ENCODE measurements at regions not wholly inside any gene's neighbourhood (a gene's known extent, or its start where the extent isn't known, plus 50 kb on each side); places are given as distances from the start of the nearest gene placed in this dataset.

- in situ Hi-C loops (cut with MboI; ENCODE audit: low sequenced_read_pairs in 4 of 4) (no loop called here), intact Hi-C loops (cut with DNase I; ENCODE audit: low total_unique reads) (no loop called here)
- Histone ChIP-seq H3K9me3 (no peaks in the 10 kb centered on the region), H3K36me3 (no peaks in the 10 kb centered on the region), H3K4me3 (no peak overlapping the region), H3K4me1 (no peaks in the 10 kb centered on the region), H3K27me3 (no peaks in the 10 kb centered on the region), H3K27ac (no peak overlapping the region)
- no peak for TF ChIP-seq POLR2A (IDR thresholded peaks at IDR 0.05)
- TF ChIP-seq, protein P1, sequence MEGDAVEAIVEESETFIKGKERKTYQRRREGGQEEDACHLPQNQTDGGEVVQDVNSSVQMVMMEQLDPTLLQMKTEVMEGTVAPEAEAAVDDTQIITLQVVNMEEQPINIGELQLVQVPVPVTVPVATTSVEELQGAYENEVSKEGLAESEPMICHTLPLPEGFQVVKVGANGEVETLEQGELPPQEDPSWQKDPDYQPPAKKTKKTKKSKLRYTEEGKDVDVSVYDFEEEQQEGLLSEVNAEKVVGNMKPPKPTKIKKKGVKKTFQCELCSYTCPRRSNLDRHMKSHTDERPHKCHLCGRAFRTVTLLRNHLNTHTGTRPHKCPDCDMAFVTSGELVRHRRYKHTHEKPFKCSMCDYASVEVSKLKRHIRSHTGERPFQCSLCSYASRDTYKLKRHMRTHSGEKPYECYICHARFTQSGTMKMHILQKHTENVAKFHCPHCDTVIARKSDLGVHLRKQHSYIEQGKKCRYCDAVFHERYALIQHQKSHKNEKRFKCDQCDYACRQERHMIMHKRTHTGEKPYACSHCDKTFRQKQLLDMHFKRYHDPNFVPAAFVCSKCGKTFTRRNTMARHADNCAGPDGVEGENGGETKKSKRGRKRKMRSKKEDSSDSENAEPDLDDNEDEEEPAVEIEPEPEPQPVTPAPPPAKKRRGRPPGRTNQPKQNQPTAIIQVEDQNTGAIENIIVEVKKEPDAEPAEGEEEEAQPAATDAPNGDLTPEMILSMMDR (IDR thresholded peaks at IDR 0.05 in 4 of 5, conservative IDR thresholded peaks at IDR 0.05 in 1 of 5), result no peak
- ATAC-seq (no peak), DNase-seq (no peak)
These were observed 756.5 kb upstream of the RBFOX1 start for GRCh38 chr16:6576113-6576512.

- DNase-seq (no peak), ATAC-seq (no peak)
- TF ChIP-seq, protein P1 (IDR thresholded peaks at IDR 0.05 in 4 of 5, conservative IDR thresholded peaks at IDR 0.05 in 1 of 5), result no peak
- TF ChIP-seq POLR2A (IDR thresholded peaks at IDR 0.05), result no peak
- Histone ChIP-seq H3K27me3 (no peaks in the 10 kb centered on the region), H3K4me3 (no peak overlapping the region), H3K4me1 (no peaks in the 10 kb centered on the region), H3K36me3 (no peaks in the 10 kb centered on the region), H3K9me3 (no peaks in the 10 kb centered on the region), H3K27ac (no peak overlapping the region)
- in situ Hi-C loops (cut with MboI; ENCODE audit: low sequenced_read_pairs in 4 of 4), result no loop called here
- intact Hi-C loops (cut with DNase I; ENCODE audit: low total_unique reads), result no loop called here
These were observed 758.5 kb upstream of the RBFOX1 start for GRCh38 chr16:6574146-6574545.

- DNase-seq, result no peak
- Histone ChIP-seq H3K9me3 (no peaks in the 10 kb centered on the region), H3K27ac (no peak overlapping the region), H3K36me3 (no peaks in the 10 kb centered on the region), H3K27me3 (no peaks in the 10 kb centered on the region), H3K4me1 (no peaks in the 10 kb centered on the region), H3K4me3 (no peak overlapping the region)
- intact Hi-C loops (cut with DNase I; ENCODE audit: low total_unique reads), result no loop called here
- no peak for ATAC-seq
- TF ChIP-seq, protein P1 (IDR thresholded peaks at IDR 0.05 in 4 of 5, conservative IDR thresholded peaks at IDR 0.05 in 1 of 5), result no peak
- no peak for TF ChIP-seq POLR2A (IDR thresholded peaks at IDR 0.05)
- in situ Hi-C loops (cut with MboI; ENCODE audit: low sequenced_read_pairs in 4 of 4), result no loop called here
These were observed 759.1 kb upstream of the RBFOX1 start for GRCh38 chr16:6573577-6573976.

DNA sequence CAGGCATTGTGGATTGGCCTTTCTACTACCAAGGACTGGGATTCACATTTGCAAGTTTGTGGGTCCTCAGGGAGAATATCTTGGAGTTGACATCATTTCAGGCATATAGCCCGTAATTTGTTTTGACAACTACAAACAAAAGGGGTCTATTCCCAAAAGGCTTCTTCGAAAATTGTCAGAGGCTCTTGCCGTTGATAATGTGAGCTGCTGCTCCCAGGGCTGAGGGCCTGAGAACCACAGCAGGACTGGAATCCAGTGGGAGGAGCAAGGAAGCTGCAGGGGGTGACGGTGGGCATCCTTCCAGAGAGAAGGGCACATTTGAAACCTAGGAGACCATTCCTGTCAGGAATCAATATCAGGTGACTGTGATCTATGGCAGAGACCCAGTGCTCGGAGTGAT lies 761.6 kb upstream of the RBFOX1 start:
- no peak overlapping the region for H3K27ac ChIP-seq
- no peaks in the 10 kb centered on the region for H3K9me3 ChIP-seq
- ATAC-seq, result no peak
- intact Hi-C loops (cut with DNase I; ENCODE audit: low total_unique reads), result no loop called here
- DNase-seq, result no peak
- TF ChIP-seq, protein P1 (IDR thresholded peaks at IDR 0.05 in 4 of 5, conservative IDR thresholded peaks at IDR 0.05 in 1 of 5), result no peak
- no peak for TF ChIP-seq POLR2A (IDR thresholded peaks at IDR 0.05)
- no peaks in the 10 kb centered on the region for H3K36me3 ChIP-seq
- in situ Hi-C loops (cut with MboI; ENCODE audit: low sequenced_read_pairs in 4 of 4), result no loop called here
- no peaks in the 10 kb centered on the region for H3K27me3 ChIP-seq
- H3K4me1 ChIP-seq, result no peaks in the 10 kb centered on the region
- no peak overlapping the region for H3K4me3 ChIP-seq

GRCh38 chr16:6570530-6570929 lies 762.1 kb upstream of the RBFOX1 start:
- Histone ChIP-seq H3K9me3 (no peaks in the 10 kb centered on the region), H3K36me3 (no peaks in the 10 kb centered on the region), H3K27me3 (no peaks in the 10 kb centered on the region), H3K27ac (no peak overlapping the region), H3K4me1 (no peaks in the 10 kb centered on the region), H3K4me3 (no peak overlapping the region)
- intact Hi-C loops (cut with DNase I; ENCODE audit: low total_unique reads) (no loop called here), in situ Hi-C loops (cut with MboI; ENCODE audit: low sequenced_read_pairs in 4 of 4) (no loop called here)
- DNase-seq (no peak), ATAC-seq (no peak)
- TF ChIP-seq POLR2A (IDR thresholded peaks at IDR 0.05), result no peak
- TF ChIP-seq, protein P1 (IDR thresholded peaks at IDR 0.05 in 4 of 5, conservative IDR thresholded peaks at IDR 0.05 in 1 of 5), result no peak
